HG03064 (cell line): ENCODE measurements at regions not wholly inside any gene's neighbourhood (a gene's known extent, or its start where the extent isn't known, plus 50 kb on each side); places are given as distances from the start of the nearest gene placed in this dataset.
A peak's percentile ranks its signal among the peaks of the same experiment; 100 is the strongest.
"Not testable (repeated sequence)": the region's sequence is repeated elsewhere in the genome, so short reads cannot be mapped to it uniquely, and the experiment has no call there.

Experiments used
- ATAC-seq: cut with Tn5 transposase; IDR thresholded peaks from one replicate; pipeline ENCODE4 v1.9.1; 2021; ENCODE audit warnings: low read depth; ENCODE audit not compliant: unreplicated experiment

- ATAC-seq: no peak
Measured at GRCh38 chr5:124557761-124558160, 188.7 kb downstream of the ZNF608 start.

- ATAC-seq: no peak
Measured at GRCh38 chr5:124554746-124555578, 191.5 kb downstream of the ZNF608 start.

- ATAC-seq: no peak
Measured at GRCh38 chr5:124553911-124554310, 192.5 kb downstream of the ZNF608 start.

GRCh38 chr5:124552526-124552925, 193.9 kb downstream of the ZNF608 start:
- no peak for ATAC-seq

GRCh38 chr5:124551939-124552279, 194.5 kb downstream of the ZNF608 start:
- no peak for ATAC-seq

- ATAC-seq: no peak
Measured at GRCh38 chr5:124550731-124551130, 195.7 kb downstream of the ZNF608 start.

GRCh38 chr5:124549891-124550436, 196.5 kb downstream of the ZNF608 start:
- no peak for ATAC-seq

GRCh38 chr5:124546643-124547042, 199.8 kb downstream of the ZNF608 start:
- ATAC-seq: no peak

- ATAC-seq: peak; percentile 98
Measured at GRCh38 chr5:124544366-124545055, 201.9 kb downstream of the ZNF608 start.

- no peak for ATAC-seq
Measured at GRCh38 chr5:124538931-124539330, 207.5 kb downstream of the ZNF608 start.

- ATAC-seq: no peak
Measured at GRCh38 chr5:124538191-124538590, 208.2 kb downstream of the ZNF608 start.

- no peak for ATAC-seq
Measured at GRCh38 chr5:124537522-124537921, 208.9 kb downstream of the ZNF608 start.

GRCh38 chr5:124537107-124537506, 209.3 kb downstream of the ZNF608 start:
- no peak for ATAC-seq

- ATAC-seq: no peak
Measured at GRCh38 chr5:124536333-124536732, 210.1 kb downstream of the ZNF608 start.

GRCh38 chr5:124530916-124531315, 215.5 kb downstream of the ZNF608 start:
- ATAC-seq: no peak

GRCh38 chr5:124528838-124529237, 217.6 kb downstream of the ZNF608 start:
- ATAC-seq: no peak

- no peak for ATAC-seq
Measured at GRCh38 chr5:124527220-124527991, 219.0 kb downstream of the ZNF608 start.

GRCh38 chr5:124526079-124526478, 220.4 kb downstream of the ZNF608 start:
- ATAC-seq: not testable (repeated sequence)

GRCh38 chr5:124524552-124525232, 221.7 kb downstream of the ZNF608 start:
- peak; percentile 92 for ATAC-seq

GRCh38 chr5:124523897-124524296, 222.5 kb downstream of the ZNF608 start:
- no peak for ATAC-seq
